NCI-H82 (cell line): ENCODE measurements at regions not wholly inside any gene's neighbourhood (a gene's known extent, or its start where the extent isn't known, plus 50 kb on each side); places are given as distances from the start of the nearest gene placed in this dataset.
"Not testable (repeated sequence)": the region's sequence is repeated elsewhere in the genome, so short reads cannot be mapped to it uniquely, and the experiment has no call there.

ENCODE experiments used
- DNase-seq: peaks from one replicate; lab custom pipeline; 2025; lab: John Stamatoyannopoulos, UW

- DNase-seq = no peak
Measured at GRCh38 chr20:19897891-19898290, 119.3 kb upstream of the NAA20 start.

GRCh38 chr20:19901226-19901625, 115.9 kb upstream of the NAA20 start:
- DNase-seq = no peak

- DNase-seq = no peak
Measured at GRCh38 chr20:19903168-19903811, 113.9 kb upstream of the NAA20 start.

- no peak for DNase-seq
Measured at GRCh38 chr20:19907326-19908056, 109.7 kb upstream of the NAA20 start.

GRCh38 chr20:19908576-19908975, 108.6 kb upstream of the NAA20 start:
- DNase-seq = no peak

- DNase-seq = no peak
Measured at GRCh38 chr20:19909725-19910124, 107.4 kb upstream of the NAA20 start.

- no peak for DNase-seq
Measured at GRCh38 chr20:19911810-19912382, 105.3 kb upstream of the NAA20 start.

- no peak for DNase-seq
Measured at GRCh38 chr20:19913349-19913748, 103.8 kb upstream of the NAA20 start.

- DNase-seq = no peak
Measured at GRCh38 chr20:19913927-19914614, 103.1 kb upstream of the NAA20 start.

- DNase-seq = no peak
Measured at GRCh38 chr20:19915111-19915798, 101.9 kb upstream of the NAA20 start.

- DNase-seq = no peak
Measured at GRCh38 chr20:19916531-19917485, 100.4 kb upstream of the NAA20 start.

- DNase-seq = peak; percentile 70
Measured at GRCh38 chr20:19918965-19919329, 98.2 kb upstream of the NAA20 start.

- DNase-seq = no peak
Measured at GRCh38 chr20:19920381-19921138, 96.6 kb upstream of the NAA20 start.

GRCh38 chr20:19921284-19921793, 95.8 kb upstream of the NAA20 start:
- no peak for DNase-seq

- DNase-seq = not testable (repeated sequence)
Measured at GRCh38 chr20:19921829-19922228, 95.3 kb upstream of the NAA20 start.

- DNase-seq = no peak
Measured at GRCh38 chr20:19922716-19923115, 94.4 kb upstream of the NAA20 start.

GRCh38 chr20:19923762-19924161, 93.4 kb upstream of the NAA20 start:
- DNase-seq = no peak

GRCh38 chr20:19924255-19924654, 92.9 kb upstream of the NAA20 start:
- DNase-seq = no peak

GRCh38 chr20:19926591-19926990, 90.6 kb upstream of the NAA20 start:
- no peak for DNase-seq
